CD4-positive, alpha-beta T cell treated with Interleukin-1 beta for 1 hour (primary cell): ENCODE measurements at regions not wholly inside any gene's neighbourhood (a gene's known extent, or its start where the extent isn't known, plus 50 kb on each side); places are given as distances from the start of the nearest gene placed in this dataset.

Source experiments
- DNase-seq, 2 donors: peaks; one replicate each; pipeline ENCODE4 v3.0.0-alpha.2; 2020 to 2022

- no peak for DNase-seq
Measured at GRCh38 chr5:88394536-88395175, 126.0 kb upstream of the TMEM161B start.

GRCh38 chr5:88393716-88394535, 125.3 kb upstream of the TMEM161B start:
- no peak for DNase-seq

- no peak for DNase-seq
Measured at GRCh38 chr5:88393042-88393441, 124.4 kb upstream of the TMEM161B start.

GRCh38 chr5:88391991-88392390, 123.3 kb upstream of the TMEM161B start:
- DNase-seq = no peak

GRCh38 chr5:88391116-88391515, 122.5 kb upstream of the TMEM161B start:
- no peak for DNase-seq

- no peak for DNase-seq
Measured at GRCh38 chr5:88390481-88390880, 121.8 kb upstream of the TMEM161B start.

- no peak for DNase-seq
Measured at GRCh38 chr5:88390096-88390441, 121.4 kb upstream of the TMEM161B start.

- no peak for DNase-seq
Measured at GRCh38 chr5:88389338-88390095, 120.9 kb upstream of the TMEM161B start.

GRCh38 chr5:88388476-88389337, 120.1 kb upstream of the TMEM161B start:
- no peak for DNase-seq

GRCh38 chr5:88384886-88385285, 116.2 kb upstream of the TMEM161B start:
- no peak for DNase-seq

- DNase-seq = no peak
Measured at GRCh38 chr5:88380332-88380731, 111.7 kb upstream of the TMEM161B start.

GRCh38 chr5:88377705-88378656, 109.3 kb upstream of the TMEM161B start:
- DNase-seq = no peak

GRCh38 chr5:88377240-88377639, 108.6 kb upstream of the TMEM161B start:
- no peak for DNase-seq

GRCh38 chr5:88376728-88377127, 108.1 kb upstream of the TMEM161B start:
- no peak for DNase-seq

GRCh38 chr5:88374391-88374790, 105.7 kb upstream of the TMEM161B start:
- DNase-seq = no peak

- no peak for DNase-seq
Measured at GRCh38 chr5:88370824-88371223, 102.2 kb upstream of the TMEM161B start.

GRCh38 chr5:88368201-88368600, 99.6 kb upstream of the TMEM161B start:
- no peak for DNase-seq

- no peak for DNase-seq
Measured at GRCh38 chr5:88364991-88365390, 96.3 kb upstream of the TMEM161B start.

GRCh38 chr5:88355490-88356050, 86.9 kb upstream of the TMEM161B start:
- no peak for DNase-seq

GRCh38 chr5:88325868-88326267, 57.2 kb upstream of the TMEM161B start:
- no peak for DNase-seq

GRCh38 chr5:88322785-88323184, 54.1 kb upstream of the TMEM161B start:
- DNase-seq = no peak
